ENCODE measurements at regions not wholly inside any gene's neighbourhood (a gene's known extent, or its start where the extent isn't known, plus 50 kb on each side); places are given as distances from the start of the nearest gene placed in this dataset.
A peak's percentile ranks its signal among the peaks of the same experiment; 100 is the strongest.

DNA sequence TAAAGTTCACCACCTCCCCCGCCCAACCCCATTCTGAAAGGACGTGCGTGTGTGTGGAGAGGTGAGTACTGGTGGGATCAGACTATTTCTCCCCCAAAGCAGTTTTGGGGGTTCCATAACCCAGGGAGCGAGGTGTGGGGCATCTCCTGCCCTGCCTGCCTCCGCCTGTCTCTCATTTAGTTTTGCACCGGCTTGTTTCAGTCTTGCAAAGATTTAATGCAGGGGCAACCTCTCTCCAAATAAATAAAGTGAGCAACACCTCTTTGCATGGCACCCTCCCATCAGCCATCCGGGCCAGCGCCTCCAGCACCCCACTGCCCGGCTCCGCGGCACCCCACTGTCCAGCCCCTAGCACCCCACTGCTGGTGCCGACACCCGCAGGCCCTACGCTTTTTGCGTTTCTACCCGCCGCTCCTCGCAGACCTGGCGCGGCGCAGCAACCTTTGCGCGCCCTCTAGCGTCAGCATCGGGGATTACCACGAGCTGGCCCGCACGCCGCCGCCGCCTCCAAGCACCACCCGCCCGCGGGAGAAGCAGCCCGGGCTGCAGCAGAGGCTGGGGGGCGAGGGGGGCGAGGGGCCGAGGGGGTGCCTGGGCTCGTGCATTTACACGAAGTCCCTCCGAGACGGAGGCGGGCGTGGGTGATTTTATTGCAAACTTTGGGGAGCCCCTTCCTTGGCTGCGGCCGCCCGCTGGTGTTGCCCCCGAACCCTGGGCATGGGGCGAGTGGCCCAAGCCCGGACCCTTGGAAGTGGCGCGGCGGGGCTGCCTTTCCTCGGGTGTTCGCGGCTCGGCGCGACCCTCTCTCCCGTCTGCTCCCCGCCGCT, 55.8 kb upstream of the VRK1 start:
- peak overlapping the region; percentile 71 for H3K4me3 Mint-ChIP-seq (ENCODE audit: low read depth, unreplicated experiment)
- TF ChIP-seq, protein P1, sequence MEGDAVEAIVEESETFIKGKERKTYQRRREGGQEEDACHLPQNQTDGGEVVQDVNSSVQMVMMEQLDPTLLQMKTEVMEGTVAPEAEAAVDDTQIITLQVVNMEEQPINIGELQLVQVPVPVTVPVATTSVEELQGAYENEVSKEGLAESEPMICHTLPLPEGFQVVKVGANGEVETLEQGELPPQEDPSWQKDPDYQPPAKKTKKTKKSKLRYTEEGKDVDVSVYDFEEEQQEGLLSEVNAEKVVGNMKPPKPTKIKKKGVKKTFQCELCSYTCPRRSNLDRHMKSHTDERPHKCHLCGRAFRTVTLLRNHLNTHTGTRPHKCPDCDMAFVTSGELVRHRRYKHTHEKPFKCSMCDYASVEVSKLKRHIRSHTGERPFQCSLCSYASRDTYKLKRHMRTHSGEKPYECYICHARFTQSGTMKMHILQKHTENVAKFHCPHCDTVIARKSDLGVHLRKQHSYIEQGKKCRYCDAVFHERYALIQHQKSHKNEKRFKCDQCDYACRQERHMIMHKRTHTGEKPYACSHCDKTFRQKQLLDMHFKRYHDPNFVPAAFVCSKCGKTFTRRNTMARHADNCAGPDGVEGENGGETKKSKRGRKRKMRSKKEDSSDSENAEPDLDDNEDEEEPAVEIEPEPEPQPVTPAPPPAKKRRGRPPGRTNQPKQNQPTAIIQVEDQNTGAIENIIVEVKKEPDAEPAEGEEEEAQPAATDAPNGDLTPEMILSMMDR (IDR thresholded peaks at IDR 0.05; ENCODE audit: unreplicated experiment), result peak; percentile 80
- no peaks in the 10 kb centered on the region for H3K36me3 Mint-ChIP-seq (ENCODE audit: insufficient read depth, unreplicated experiment)
- H3K9me3 Mint-ChIP-seq (ENCODE audit: low read depth, unreplicated experiment), result no peaks in the 10 kb centered on the region
- peaks cover 9% of the 10 kb centered on the region for H3K4me1 Mint-ChIP-seq (ENCODE audit: low read depth, unreplicated experiment)
- intact Hi-C loops (cut with micrococcal nuclease; ENCODE audit: unreplicated experiment), result loop anchor here (1.0 kb wide), 2 partner anchors 111 to 157 kb away; no protein-coding TSS in a partner anchor
- BruUV-seq (replicated peaks), result no TSS peak
- peak; percentile 74 for DNase-seq
- peaks cover 89% of the 10 kb centered on the region for H3K27me3 Mint-ChIP-seq (ENCODE audit: unreplicated experiment)
- CTCF ChIA-PET, result interaction anchor here (0.5 to 1.9 kb wide), 5 partner anchors 112 to 365 kb away, joined by 3 to 4 read pairs (median 4); no protein-coding TSS in a partner anchor
- H3K27ac Mint-ChIP-seq (ENCODE audit: unreplicated experiment), result no peak overlapping the region

- Mint-ChIP-seq H3K4me1 (ENCODE audit: low read depth, unreplicated experiment) (peaks cover 9% of the 10 kb centered on the region), H3K4me3 (ENCODE audit: low read depth, unreplicated experiment) (no peak overlapping the region), H3K27ac (ENCODE audit: unreplicated experiment) (no peak overlapping the region), H3K27me3 (ENCODE audit: unreplicated experiment) (peaks cover 82% of the 10 kb centered on the region), H3K9me3 (ENCODE audit: low read depth, unreplicated experiment) (no peaks in the 10 kb centered on the region), H3K36me3 (ENCODE audit: insufficient read depth, unreplicated experiment) (no peaks in the 10 kb centered on the region)
- DNase-seq, result no peak
- intact Hi-C loops (cut with micrococcal nuclease; ENCODE audit: unreplicated experiment), result no loop called here
- BruUV-seq (replicated peaks), result no TSS peak
- TF ChIP-seq, protein P1 (IDR thresholded peaks at IDR 0.05; ENCODE audit: unreplicated experiment), result no peak
- CTCF ChIA-PET, result interaction anchor here (1.2 kb wide), 1 partner anchor 19 kb away, joined by 3 read pairs; no protein-coding TSS in a partner anchor
These were observed 52.9 kb upstream of the VRK1 start for GRCh38 chr14:96744262-96744661.

- DNase-seq, result no peak
- Mint-ChIP-seq H3K27me3 (ENCODE audit: unreplicated experiment) (peaks cover 74% of the 10 kb centered on the region), H3K27ac (ENCODE audit: unreplicated experiment) (no peak overlapping the region), H3K4me1 (ENCODE audit: low read depth, unreplicated experiment) (peaks cover 9% of the 10 kb centered on the region), H3K9me3 (ENCODE audit: low read depth, unreplicated experiment) (no peaks in the 10 kb centered on the region), H3K36me3 (ENCODE audit: insufficient read depth, unreplicated experiment) (no peaks in the 10 kb centered on the region), H3K4me3 (ENCODE audit: low read depth, unreplicated experiment) (no peak overlapping the region)
- intact Hi-C loops (cut with micrococcal nuclease; ENCODE audit: unreplicated experiment), result no loop called here
- BruUV-seq (replicated peaks), result no TSS peak
- CTCF ChIA-PET, result no interaction called here
- TF ChIP-seq, protein P1 (IDR thresholded peaks at IDR 0.05; ENCODE audit: unreplicated experiment), result no peak
These were observed 51.6 kb upstream of the VRK1 start for GRCh38 chr14:96745500-96746051.

- Mint-ChIP-seq H3K27me3 (ENCODE audit: unreplicated experiment) (peaks cover 74% of the 10 kb centered on the region), H3K27ac (ENCODE audit: unreplicated experiment) (no peak overlapping the region), H3K36me3 (ENCODE audit: insufficient read depth, unreplicated experiment) (no peaks in the 10 kb centered on the region), H3K4me1 (ENCODE audit: low read depth, unreplicated experiment) (peaks cover 9% of the 10 kb centered on the region), H3K9me3 (ENCODE audit: low read depth, unreplicated experiment) (no peaks in the 10 kb centered on the region), H3K4me3 (ENCODE audit: low read depth, unreplicated experiment) (no peak overlapping the region)
- no TSS peak for BruUV-seq (replicated peaks)
- TF ChIP-seq, protein P1 (IDR thresholded peaks at IDR 0.05; ENCODE audit: unreplicated experiment), result no peak
- no peak for DNase-seq
- intact Hi-C loops (cut with micrococcal nuclease; ENCODE audit: unreplicated experiment), result no loop called here
- CTCF ChIA-PET, result no interaction called here
These were observed 51.1 kb upstream of the VRK1 start for GRCh38 chr14:96746101-96746500.

Data from Calu3 (cell line).